HCT116 (cell line): ENCODE measurements at regions not wholly inside any gene's neighbourhood (a gene's known extent, or its start where the extent isn't known, plus 50 kb on each side); places are given as distances from the start of the nearest gene placed in this dataset.

Source experiments
- ATAC-seq: fragments of 200-7000 bp; cut with Tn5 transposase; 2 replicates; pipeline ENCODE4 v1.9.1; 2020; ENCODE audit warnings: mild to moderate bottlenecking, moderate library complexity
- BruUV-seq: library from RNA; stranded (reverse); fragments of 400-500 nt; replicated peaks from 2 replicates; lab custom pipeline; 2021; lab: Mats Ljungman, UMichigan
- CTCF ChIA-PET: fragments of 300-600 bp; sonication (Branson Sonifier 250); formaldehyde crosslinking; loops from one replicate; lab custom pipeline; 2021; ENCODE audit warnings: antibody characterized with exemption; lab: Charles Lee
- POLR2A ChIA-PET: fragments of 300-600, 350-600 bp; sonication (Branson Sonifier 250); formaldehyde crosslinking; loops from one replicate; lab custom pipeline; 2021; ENCODE audit warnings: antibody characterized with exemption; lab: Charles Lee
- RAD21 ChIA-PET, 2 experiments: fragments of 300-600 bp; sonication (Branson Sonifier 250); formaldehyde crosslinking; loops; one replicate each; lab custom pipeline; 2023; ENCODE audit warnings: low total read pairs in 2 of 2; ENCODE audit not compliant: uncharacterized antibody in 2 of 2, unreplicated experiment in 2 of 2, low non-redundant PET in 1 of 2; lab: Charles Lee
- DNase-seq: peaks from one replicate; pipeline ENCODE4 v3.0.0-alpha.2; 2010; ENCODE audit warnings: low read depth, low spot score
- H2AFZ ChIP-seq: fragments of 200-600 bp; shearing (Covaris generic), sonication (generic); 2 replicates; pipeline ENCODE4 v1.6.1; 2017; ENCODE audit warnings: low read depth, mixed run types, mixed read lengths, antibody characterized with exemption, low read length; ENCODE audit not compliant: poor library complexity, severe bottlenecking
- H3K27ac ChIP-seq: 2 replicates; pipeline ENCODE4 v1.5.1; 2012; ENCODE audit warnings: low read depth, low read length
- H3K27me3 ChIP-seq: fragments of 200-600 bp; sonication (generic); 2 replicates; pipeline ENCODE4 v1.6.1; 2016; ENCODE audit warnings: mixed run types, low read length, mixed read lengths; ENCODE audit not compliant: insufficient read depth
- H3K36me3 ChIP-seq, 2 experiments: fragments of 200-500 bp in 1 of 2; fragments of 200-600 bp in 1 of 2; sonication (Bioruptor generic) in 1 of 2; sonication (generic) in 1 of 2; 2 replicates each; pipeline versions ENCODE4 v1.5.1 to v1.6.1; 2014 to 2016; ENCODE audit warnings: low read length in 2 of 2, inconsistent platforms in 1 of 2, mixed read lengths in 1 of 2, mixed run types in 1 of 2; ENCODE audit not compliant: insufficient read depth in 2 of 2, control insufficient read depth in 1 of 2
- H3K4me1 ChIP-seq, 2 experiments: fragments of 200-600 bp in 1 of 2; sonication (generic) in 1 of 2; 2 replicates each; pipeline versions ENCODE4 v1.5.1 to v1.6.1; 2012 to 2017; ENCODE audit warnings: low read length in 2 of 2, inconsistent platforms in 1 of 2, mild to moderate bottlenecking in 1 of 2, mixed read lengths in 1 of 2, mixed run types in 1 of 2, moderate library complexity in 1 of 2; ENCODE audit not compliant: insufficient read depth in 2 of 2, control insufficient read depth in 1 of 2
- H3K4me2 ChIP-seq: fragments of 200-600 bp; sonication (generic); 2 replicates; pipeline ENCODE4 v1.6.1; 2017; ENCODE audit warnings: mixed run types, low read length, mixed read lengths
- H3K4me3 ChIP-seq, 2 experiments: fragments of 200-600 bp in 1 of 2; sonication (generic) in 1 of 2; replicated peaks in 1 of 2; 2 replicates each; pipeline ENCODE4 v1.5.1; 2011 to 2016; ENCODE audit warnings: low read length in 2 of 2, control low read depth in 1 of 2, low read depth in 1 of 2, mild to moderate bottlenecking in 1 of 2, mixed read lengths in 1 of 2, mixed run types in 1 of 2
- H3K79me2 ChIP-seq: fragments of 200-600 bp; sonication (generic); 2 replicates; pipeline ENCODE4 v1.6.1; 2017; ENCODE audit warnings: mild to moderate bottlenecking, mixed run types, low read length, moderate library complexity, mixed read lengths; ENCODE audit not compliant: insufficient read depth
- H3K9ac ChIP-seq: fragments of 200-600 bp; sonication (generic); 2 replicates; pipeline ENCODE4 v1.6.1; 2016; ENCODE audit warnings: low read length, mixed read lengths
- H3K9me2 ChIP-seq: fragments of 200-600 bp; sonication (generic), shearing (Covaris generic); 2 replicates; pipeline ENCODE4 v1.6.1; 2017; ENCODE audit warnings: mixed run types, mild to moderate bottlenecking, moderate library complexity; ENCODE audit not compliant: insufficient read depth
- H3K9me3 ChIP-seq, 2 experiments: fragments of 200-500 bp in 1 of 2; fragments of 200-600 bp in 1 of 2; sonication (Bioruptor generic) in 1 of 2; sonication (generic) in 1 of 2; 2 replicates each; pipeline ENCODE4 v1.6.1; 2014 to 2017; ENCODE audit warnings: low read length in 2 of 2, mixed read lengths in 2 of 2, inconsistent platforms in 1 of 2, low read depth in 1 of 2, mild to moderate bottlenecking in 1 of 2, mixed run types in 1 of 2, moderate library complexity in 1 of 2; ENCODE audit not compliant: control insufficient read depth in 1 of 2, insufficient read depth in 1 of 2
- H4K20me1 ChIP-seq: fragments of 200-600 bp; sonication (generic), shearing (Covaris generic); 2 replicates; pipeline ENCODE4 v1.6.1; 2017; ENCODE audit warnings: mixed run types, mild to moderate bottlenecking, moderate library complexity; ENCODE audit not compliant: insufficient read depth
- CEBPB ChIP-seq: IDR thresholded peaks from 2 replicates; pipeline ENCODE4 v1.6.1; 2012; ENCODE audit warnings: low read depth
- CTCF ChIP-seq, 3 experiments: fragments of 200-600 bp in 1 of 3; sonication (generic) in 1 of 3; IDR thresholded peaks in 2 of 3; conservative IDR thresholded peaks in 1 of 3; 2 replicates each; pipeline ENCODE4 v1.5.1; 2012 to 2017; ENCODE audit warnings: low read depth in 2 of 3, low read length in 2 of 3, antibody characterized with exemption in 1 of 3, borderline replicate concordance in 1 of 3, control low read depth in 1 of 3, mild to moderate bottlenecking in 1 of 3, mixed read lengths in 1 of 3, mixed run types in 1 of 3, moderate library complexity in 1 of 3; ENCODE audit not compliant: insufficient read depth in 1 of 3
- ELF1 ChIP-seq: IDR thresholded peaks from 2 replicates; pipeline ENCODE4 v1.6.1; 2012; ENCODE audit warnings: low read depth, borderline replicate concordance
- EZH2 ChIP-seq: fragments of 200-600 bp; sonication (generic); IDR thresholded peaks from 2 replicates; pipeline ENCODE4 v1.6.1; 2017; ENCODE audit warnings: antibody characterized with exemption, mixed run types
- EZH2phosphoT487 ChIP-seq: fragments of 200-600 bp; IDR thresholded peaks from 2 replicates; pipeline ENCODE4 v1.6.1; 2018; ENCODE audit warnings: antibody characterized with exemption, borderline replicate concordance
- JUND ChIP-seq: IDR thresholded peaks from 2 replicates; pipeline ENCODE4 v1.6.1; 2012
- POLR2A ChIP-seq: IDR thresholded peaks from 2 replicates; pipeline ENCODE4 v1.7.0; 2011; ENCODE audit warnings: borderline replicate concordance; ENCODE audit not compliant: insufficient read depth, insufficient read length; ENCODE audit errors: extremely low read depth
- POLR2AphosphoS5 ChIP-seq: IDR thresholded peaks from 2 replicates; pipeline ENCODE4 v1.6.1; 2011; ENCODE audit warnings: mild to moderate bottlenecking, low read depth, low read length, moderate library complexity
- SP1 ChIP-seq: IDR thresholded peaks from 2 replicates; pipeline ENCODE4 v1.6.1; 2012; ENCODE audit warnings: low read depth
- SRF ChIP-seq: IDR thresholded peaks from 2 replicates; pipeline ENCODE4 v1.6.1; 2012; ENCODE audit warnings: low read depth
- TCF7L2 ChIP-seq: IDR thresholded peaks from 2 replicates; pipeline ENCODE4 v1.7.0; 2011; ENCODE audit warnings: borderline replicate concordance, inconsistent platforms; ENCODE audit not compliant: insufficient read depth, insufficient read length; ENCODE audit errors: extremely low read depth
- YY1 ChIP-seq: IDR thresholded peaks from 2 replicates; pipeline ENCODE4 v1.6.1; 2011; ENCODE audit warnings: low read length, low read depth, moderate library complexity, mild to moderate bottlenecking; ENCODE audit not compliant: insufficient replicate concordance; ENCODE audit errors: extremely low read depth
- ZBTB33 ChIP-seq: IDR thresholded peaks from 2 replicates; pipeline ENCODE4 v1.6.1; 2011; ENCODE audit warnings: mild to moderate bottlenecking, low read length, moderate library complexity; ENCODE audit not compliant: insufficient replicate concordance; ENCODE audit errors: extremely low read depth
- intact Hi-C: fragments of 100-400 bp; cut with micrococcal nuclease; formaldehyde crosslinking; loops from 2 replicates; pipeline ENCODE4 v1.10.0; 2022

DNA sequence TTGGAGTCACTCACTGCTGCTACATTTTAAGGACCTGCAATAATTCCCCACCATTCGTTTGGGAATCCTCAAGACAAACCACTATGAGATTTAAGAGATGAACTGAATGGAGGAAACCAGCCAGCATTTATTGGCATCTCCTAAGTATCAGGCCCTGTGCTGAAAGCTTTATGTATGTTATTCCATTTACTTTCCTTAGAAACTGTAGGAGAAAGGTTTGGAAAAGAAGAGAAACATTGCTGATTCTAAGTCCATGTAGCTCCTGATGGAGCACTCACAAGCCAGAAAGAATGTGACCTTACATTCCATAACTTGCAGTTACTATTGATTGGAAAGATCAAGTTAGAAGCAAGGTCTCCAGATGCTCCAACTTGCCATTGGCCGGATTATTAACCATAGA, 267.4 kb downstream of the GAS1 start:
- Histone ChIP-seq H3K9me2 (no peaks in the 10 kb centered on the region), H3K4me2 (no peak overlapping the region), H3K4me3 (no peak overlapping the region), H3K9me3 (no peaks in the 10 kb centered on the region), H3K9ac (no peak overlapping the region), H4K20me1 (no peaks in the 10 kb centered on the region), H3K27ac (no peak overlapping the region), H3K4me1 (no peaks in the 10 kb centered on the region), H3K36me3 (no peaks in the 10 kb centered on the region), H2AFZ (no peak overlapping the region), H3K27me3 (peaks cover 67% of the 10 kb centered on the region), H3K79me2 (no peaks in the 10 kb centered on the region)
- no TSS peak for BruUV-seq
- CTCF ChIA-PET, result no interaction called here
- intact Hi-C loops, result no loop called here
- RAD21 ChIA-PET, result no interaction called here
- TF ChIP-seq EZH2phosphoT487, result no peak
- no peak for TF ChIP-seq SP1
- no peak for TF ChIP-seq POLR2A
- no peak for TF ChIP-seq JUND
- no peak for TF ChIP-seq SRF
- TF ChIP-seq CEBPB, result no peak
- no peak for TF ChIP-seq TCF7L2
- no peak for TF ChIP-seq EZH2
- TF ChIP-seq ELF1, result no peak
- no peak for TF ChIP-seq POLR2AphosphoS5
- no peak for TF ChIP-seq ZBTB33
- TF ChIP-seq CTCF (IDR thresholded peaks at IDR 0.05 in 2 of 3, conservative IDR thresholded peaks at IDR 0.05 in 1 of 3; ENCODE audit: borderline replicate concordance in 1 of 3, insufficient read depth in 1 of 3, low read depth in 2 of 3, low read length in 2 of 3), result no peak
- no peak for TF ChIP-seq YY1
- ATAC-seq (no peak), DNase-seq (no peak)
- POLR2A ChIA-PET, result no interaction called here
